ENCODE measurements at regions not wholly inside any gene's neighbourhood (a gene's known extent, or its start where the extent isn't known, plus 50 kb on each side); places are given as distances from the start of the nearest gene placed in this dataset.

DNA sequence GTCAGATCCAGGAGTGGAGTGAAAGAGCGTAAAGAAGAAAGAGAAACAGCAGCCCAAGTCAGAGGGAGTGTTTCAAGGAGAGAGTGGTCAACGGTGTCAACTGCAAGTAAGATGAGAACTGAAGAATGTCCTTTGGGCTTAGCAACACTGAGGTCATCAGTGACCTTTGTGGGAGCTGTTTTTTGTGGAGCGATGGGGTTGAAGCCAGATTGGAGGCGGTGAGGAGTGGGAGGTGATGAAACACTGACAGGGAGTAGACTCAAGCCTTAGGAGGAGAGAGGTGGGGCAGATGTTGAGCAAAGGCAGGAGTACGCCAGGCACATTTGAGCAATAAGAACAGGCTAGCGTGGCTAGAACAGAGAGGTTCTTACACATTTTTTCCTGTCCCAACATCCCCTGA, 103.7 kb upstream of the GNAO1 start:
- DNase-seq, result no peak

DNA sequence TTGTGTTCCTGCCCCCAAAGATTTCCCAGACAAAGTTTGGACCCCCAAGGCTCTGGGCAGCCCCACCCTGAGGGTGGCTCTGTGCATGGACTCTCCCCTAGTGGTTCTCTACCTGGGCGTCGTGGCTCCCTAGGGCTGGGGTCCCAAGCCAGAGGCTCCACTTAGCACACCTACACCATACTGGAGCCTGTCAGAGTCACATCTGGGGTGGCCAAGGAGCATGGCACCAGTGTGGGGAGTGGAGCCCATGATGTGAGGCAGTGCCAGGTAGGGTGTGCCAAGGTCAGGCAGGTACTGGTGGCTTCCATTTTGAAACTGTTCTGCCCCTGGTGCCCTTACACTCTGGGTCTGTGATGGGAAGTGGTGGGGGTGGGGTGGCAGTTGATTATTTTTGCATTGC, 109.9 kb upstream of the GNAO1 start:
- no peak for DNase-seq

DNA sequence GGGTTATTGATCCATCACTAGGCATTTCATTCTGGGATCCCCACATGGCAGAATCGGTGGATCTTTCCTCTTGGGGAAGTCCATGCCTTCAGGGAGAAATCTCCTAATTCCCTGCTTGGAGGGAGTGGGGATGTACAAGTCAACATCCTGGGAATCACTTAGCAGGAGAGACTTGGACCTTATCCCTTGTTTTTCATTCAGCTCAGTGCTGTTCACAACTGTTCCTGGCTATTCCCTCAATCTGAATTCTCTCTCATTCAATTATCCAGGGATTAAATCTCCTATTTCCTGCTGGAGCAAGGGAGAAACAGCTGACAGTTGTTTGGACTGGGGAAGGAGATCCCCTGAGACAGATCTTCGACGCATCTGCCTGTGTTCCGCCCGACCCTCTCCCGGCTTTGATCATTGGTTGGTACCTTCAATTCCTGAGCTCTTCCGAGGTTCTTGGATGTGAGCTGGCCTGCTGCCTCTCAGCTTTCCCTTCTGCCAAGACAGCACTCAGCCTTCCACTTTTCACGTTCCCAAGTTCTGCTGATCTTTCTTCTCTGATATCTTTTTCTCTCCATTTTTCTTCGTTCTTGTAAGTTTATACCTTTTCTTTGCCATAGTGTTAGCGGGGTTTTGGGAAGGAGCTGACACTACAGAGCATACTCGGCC, 115.4 kb upstream of the GNAO1 start:
- no peak for DNase-seq

DNA sequence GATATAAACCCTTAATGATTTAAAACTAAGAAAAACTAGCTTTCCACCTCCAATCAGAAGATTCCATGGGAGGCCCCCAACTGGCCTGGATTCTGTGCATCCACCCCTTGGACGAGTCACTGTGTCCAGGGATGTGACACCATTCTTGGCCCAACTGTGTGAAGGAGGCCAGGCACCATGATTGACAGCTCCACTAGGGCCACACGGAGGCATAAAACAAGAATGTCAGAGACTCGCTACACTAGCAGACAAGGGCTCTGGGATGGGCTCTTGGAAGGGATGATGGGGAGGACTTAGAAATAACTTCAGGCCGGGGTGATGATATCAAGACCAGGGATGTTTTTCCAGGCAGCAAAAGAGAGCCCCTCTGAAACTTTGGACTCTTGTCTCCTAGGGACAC, 117.8 kb upstream of the GNAO1 start:
- no peak for DNase-seq

DNA sequence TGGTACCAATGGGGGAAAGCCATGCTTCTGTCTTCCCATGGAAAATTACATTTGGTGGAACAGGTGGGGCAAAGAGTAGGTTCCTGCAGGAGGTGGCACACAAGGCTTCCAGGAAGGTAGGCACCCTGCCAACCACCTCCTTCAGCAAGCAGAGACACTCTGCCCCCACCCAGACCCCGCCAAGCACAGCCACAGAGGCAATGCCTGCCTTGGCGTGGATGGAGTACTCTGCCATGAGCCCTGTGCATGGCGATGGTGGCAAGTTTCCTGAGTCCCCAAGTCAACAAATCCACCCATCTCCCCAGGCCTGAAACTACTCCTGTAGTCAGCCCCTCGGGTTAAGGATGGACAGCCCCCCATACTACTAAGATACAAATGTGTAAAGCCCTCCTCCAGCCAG, 119.2 kb upstream of the GNAO1 start:
- no peak for DNase-seq

DNA sequence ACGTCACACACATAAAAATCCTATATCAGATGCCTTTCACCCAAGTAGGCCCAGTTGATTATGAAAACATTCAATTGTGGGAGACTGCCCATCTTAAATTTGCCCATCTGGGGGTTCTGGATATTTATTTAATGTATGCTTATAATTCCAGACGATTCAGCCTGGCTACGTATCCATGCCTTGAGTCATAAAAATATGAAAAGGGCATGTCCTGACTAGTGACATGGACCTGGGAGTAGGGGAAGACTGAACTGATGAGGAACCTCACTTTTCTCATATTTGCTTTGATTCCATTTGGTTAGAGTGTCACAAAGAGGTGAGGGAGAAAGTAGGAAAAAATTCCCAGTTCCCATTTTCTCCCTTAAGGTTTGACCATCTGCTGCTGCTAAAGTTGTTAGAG, 122.5 kb upstream of the GNAO1 start:
- DNase-seq, result no peak

DNA sequence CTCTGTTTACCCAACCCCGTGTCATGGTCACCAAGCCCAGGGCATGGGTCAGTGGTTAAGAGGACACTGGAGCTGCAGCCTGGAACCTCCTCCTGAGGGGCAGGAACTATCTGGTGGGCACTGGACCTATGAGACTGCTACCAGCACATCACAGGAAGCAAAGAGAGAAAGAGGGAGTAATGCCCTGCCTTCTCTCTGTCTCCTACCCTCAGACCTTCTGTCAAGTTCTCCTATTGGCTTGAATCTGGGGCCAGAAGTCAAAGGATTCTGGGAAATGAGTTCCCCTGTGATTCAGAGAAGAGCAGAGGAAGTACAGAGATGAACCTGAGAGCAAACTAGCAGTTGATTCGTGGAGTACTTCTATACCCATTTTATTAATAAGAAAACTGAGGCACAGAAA, 123.0 kb upstream of the GNAO1 start:
- no peak for DNase-seq

DNA sequence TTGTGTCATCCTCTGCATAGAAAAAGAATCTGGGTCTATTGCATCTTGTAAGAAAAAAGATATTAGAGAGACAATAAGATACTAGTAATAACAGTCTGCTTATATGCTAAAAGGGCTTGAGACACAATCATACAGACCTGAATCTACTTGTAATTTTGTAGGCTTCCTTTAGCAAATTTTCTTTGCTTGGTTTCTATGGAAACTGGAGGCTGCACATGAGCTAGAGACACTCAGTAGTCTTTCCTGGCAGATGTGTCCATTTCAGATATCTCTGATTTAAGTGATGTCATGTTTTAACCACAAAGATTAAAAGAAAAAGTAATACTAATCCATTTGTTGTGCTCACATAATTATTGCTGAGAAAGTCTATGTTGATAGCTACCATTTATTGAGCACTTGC, 123.9 kb upstream of the GNAO1 start:
- DNase-seq, result no peak

DNA sequence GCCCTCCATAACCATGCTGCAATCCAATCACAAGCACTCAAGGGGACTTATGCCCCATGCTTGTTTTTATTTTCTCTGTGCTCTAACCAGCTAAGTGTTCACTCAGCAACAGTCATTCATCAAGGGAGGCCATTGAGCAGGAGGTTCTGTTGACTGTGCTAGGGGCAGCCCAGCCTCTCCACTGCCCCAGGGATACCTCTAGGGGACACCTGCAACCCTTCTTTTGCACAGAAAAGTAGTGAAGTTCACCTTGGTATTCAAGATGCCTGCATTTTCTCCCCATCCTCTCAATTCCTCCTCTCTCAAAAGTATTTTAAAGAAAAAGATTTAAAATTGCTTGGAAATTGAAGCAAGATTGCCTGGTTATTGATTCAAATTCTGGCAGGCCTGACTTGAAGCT, 124.7 kb upstream of the GNAO1 start:
- DNase-seq, result no peak

DNA sequence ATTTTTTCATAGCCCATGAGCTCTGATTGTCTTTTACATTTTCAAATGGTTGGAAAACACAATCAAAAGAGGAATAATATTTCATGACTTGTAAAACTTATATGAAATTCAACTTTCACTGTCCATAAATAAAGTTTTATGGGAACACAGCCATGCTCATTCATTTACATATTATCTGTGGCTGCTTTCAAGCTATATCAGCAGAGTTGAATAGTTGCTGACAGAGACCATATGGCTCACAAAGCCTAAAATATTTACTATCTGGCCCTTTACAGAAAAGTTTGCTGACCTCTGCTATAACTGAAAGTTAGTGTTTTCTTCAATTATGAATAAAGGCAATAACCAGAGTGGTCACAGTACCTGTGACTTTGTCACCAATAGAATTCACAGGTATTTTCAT, 128.2 kb upstream of the GNAO1 start:
- DNase-seq, result no peak

DNA sequence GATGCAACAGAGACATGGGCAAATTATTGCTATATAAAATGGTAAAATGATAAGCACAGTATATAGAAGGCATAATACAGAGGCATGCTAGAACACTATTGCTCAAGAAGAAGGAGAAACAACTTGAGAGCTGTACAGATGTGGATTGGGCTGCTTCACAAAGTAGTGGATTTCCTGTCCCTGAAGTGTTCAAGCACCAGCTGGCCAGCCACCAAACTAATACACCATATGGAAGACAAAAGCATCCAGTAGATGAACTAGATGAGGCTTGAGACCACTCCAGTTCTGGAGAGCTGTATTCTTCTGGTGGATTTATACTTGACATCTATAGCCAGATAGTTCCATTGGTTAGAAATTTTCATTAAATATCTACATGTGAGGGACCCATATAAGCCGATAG, 134.1 kb upstream of the GNAO1 start:
- no peak for DNase-seq

DNA sequence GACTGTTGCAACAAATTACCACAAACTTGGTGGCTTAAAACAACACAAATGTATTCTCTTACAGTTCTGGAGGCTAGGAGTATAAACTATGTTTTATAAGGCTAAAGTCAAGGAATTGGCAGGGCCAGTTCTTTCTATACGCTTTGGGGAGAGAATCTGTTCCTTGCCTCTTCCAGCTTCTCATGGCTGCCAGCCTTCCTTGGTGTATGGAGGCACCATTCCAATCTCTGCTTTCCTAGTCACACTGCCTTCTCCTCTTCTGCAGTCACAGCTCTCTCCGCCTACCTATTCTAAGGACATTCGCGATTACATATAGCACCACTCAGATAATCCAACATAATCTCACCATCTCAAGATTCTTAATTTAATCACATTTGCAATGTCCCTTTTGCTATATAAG, 140.4 kb upstream of the GNAO1 start:
- no peak for DNase-seq

DNA sequence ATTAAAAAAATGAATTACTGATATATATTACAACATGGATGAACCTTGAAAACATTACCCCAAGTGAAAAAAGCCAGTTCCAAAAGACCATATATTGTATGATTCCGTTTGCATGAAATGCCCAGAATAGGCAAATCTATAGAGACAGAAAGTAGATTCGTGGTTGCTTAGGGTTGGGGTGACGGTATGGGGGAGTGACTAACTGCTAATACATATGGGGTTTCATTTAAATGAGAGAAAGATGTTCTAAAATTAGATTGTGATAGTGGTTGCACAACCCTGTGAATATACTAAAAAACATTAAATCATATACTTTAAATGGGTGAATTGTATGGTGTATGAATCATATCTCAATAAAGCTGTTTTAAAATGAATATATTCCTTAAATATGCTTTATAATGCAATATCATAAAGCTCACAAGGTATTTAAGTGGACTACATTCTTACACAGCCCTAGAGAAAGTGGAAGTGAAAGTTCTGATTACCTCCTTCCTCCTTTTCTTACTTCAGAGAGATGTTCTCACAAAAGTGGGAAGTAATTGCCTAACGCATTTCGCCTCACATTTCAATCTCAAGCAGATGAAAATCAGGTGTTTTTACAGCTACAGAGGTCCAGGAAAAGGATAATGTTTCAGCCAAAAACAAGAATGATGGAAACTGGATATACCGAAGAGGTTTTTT, 142.7 kb upstream of the GNAO1 start:
- no peak for DNase-seq

DNA sequence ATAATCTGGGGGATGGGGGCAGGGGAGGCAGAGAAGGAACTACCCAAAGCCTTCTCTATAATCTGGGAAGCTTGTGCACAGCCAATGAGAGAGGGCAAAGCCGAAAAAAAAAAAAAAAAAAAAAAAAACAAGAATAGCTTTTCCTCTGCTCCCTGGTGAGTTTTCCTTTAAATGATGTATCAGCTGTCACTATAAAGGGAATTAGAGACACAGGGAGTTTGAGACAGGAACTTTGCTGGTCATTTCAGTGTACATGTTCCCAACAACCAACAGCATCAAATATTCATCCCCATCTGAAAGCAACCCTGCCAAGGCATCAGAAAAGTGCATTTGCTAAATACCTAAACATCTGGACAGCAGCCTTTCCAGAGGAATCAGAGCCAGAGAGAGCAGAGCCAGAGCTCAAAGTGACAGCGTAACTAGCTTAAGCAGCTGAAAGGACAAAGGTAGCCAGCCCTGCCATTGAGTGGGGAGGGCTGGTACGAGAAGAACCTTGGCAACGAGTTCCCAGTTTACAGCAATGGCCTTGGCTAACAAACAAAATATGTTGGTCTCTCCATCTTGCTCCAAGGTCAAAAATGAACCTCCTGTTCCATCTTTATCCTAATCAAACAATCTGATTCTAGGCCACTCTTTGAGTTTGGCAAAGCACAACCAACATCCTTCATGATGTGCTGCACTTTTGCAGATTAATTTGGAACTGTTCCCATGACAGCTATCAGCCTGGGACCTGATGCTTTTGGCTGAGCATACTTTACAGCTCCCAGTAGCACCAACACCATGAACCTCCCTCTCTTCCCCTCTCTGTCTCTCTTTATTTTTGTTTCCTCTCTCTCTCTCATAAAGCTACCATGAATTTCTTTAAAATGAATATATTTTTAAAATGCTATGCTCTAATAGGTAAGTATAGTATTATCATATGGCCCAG, 143.7 kb upstream of the GNAO1 start:
- DNase-seq, result no peak

DNA sequence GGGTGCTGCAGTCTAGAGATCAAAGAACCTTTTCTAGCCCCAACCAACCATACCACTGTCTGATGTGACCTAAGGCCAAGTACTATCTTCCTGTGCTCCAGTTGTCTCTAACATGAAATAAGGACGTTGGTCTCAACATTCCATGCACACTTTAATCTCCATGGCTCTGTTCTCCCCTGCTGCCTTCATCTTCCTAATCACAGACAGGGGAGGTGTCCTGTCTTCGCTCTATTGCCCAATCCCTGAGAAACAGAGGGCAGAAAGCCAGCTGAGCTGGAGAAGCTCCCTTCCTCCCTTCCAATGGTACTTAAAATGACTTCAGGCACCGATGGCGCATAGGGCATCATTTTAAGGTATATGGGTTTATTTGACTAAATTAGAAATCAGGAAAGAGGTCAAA, 148.9 kb upstream of the GNAO1 start:
- DNase-seq, result no peak

DNA sequence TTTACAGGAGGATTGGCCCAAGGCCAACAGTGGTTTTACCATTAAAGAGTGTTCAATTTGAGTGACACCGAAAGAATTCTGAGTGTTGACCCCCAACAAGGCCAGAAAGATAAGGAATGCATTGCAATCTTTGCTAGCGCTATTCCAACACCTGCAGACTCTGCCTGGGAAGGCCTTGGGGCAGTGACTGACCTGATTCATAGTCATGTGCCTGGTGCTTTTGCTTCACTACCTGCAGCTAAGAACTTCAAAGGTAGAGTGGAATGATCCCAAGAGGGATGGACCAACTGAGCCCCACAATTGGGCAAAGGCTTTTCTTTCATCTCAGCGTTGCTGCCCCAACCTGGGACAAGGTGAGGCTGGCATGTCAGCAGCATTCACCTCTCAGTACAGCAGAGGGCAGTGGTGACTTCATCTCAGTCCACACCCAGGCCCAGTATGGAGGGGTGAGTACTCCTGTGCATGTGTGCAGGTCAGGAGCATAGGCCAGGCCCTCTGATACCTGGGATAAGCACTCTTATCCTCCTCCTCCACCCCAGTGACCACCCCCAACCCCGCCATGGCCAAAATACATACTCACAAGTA, 149.6 kb upstream of the GNAO1 start:
- DNase-seq, result peak; percentile 16

DNA sequence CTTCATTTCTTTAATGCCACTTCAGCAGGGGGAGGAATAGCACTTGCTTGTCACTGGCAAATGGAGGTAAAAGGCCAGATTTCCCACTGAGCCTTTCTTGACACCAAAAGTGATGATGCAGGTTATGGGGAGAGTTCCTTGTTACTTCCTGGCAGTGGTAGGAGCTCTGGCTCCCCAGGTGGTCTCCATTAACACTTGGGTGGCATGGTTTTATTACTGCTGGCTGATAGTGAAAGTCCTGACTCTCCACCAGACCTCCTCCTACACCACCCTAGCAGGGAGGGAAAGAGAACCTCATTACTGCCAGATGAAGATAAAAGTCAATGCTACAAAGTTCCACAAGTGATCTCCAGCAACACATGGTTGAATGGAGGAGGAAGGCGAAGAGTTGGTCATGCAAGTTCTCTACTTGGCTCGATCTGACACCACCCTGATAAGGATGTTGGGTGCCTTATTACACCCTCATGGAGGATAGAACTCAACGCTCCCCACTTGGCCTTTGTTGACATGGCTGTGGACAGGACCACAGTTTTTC, 152.7 kb upstream of the GNAO1 start:
- no peak for DNase-seq

DNA sequence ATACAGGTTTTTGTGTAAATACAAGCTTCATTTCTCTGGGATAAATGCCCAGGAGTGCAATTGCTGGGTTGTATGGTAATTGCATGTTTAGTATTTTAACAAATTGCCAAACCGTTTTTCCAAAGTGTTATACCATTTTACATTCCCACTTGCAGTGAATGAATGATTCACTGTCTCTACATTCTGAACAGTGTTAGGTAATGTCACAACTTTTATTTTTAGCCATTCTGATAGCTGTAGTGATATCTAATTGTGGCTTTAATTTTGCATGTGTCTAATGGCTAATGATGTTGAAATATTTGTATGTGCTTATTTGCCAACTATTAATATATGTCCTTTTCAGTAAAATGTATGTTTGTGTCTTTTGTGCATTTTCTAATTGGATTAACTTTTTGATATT, 156.9 kb upstream of the CES5A start:
- no peak for DNase-seq

DNA sequence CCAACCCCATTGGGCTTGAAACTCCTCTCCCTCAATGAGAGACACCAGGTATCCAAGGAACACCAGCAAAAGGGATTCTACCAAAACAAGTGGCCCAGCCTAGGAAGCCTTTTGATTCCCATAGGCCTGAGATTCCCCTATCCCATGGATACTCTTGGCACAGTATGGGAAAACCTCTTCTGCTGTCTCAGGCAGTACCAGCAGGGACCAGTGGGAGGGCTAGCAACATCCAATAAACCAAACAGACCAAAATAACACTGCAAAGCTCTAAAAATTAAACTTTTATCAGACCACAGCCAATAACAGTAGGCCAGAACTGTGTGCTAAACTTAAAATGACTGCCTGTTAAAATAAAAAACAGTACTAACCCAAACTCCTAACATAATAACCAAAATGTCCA, 153.9 kb upstream of the CES5A start:
- no peak for DNase-seq

DNA sequence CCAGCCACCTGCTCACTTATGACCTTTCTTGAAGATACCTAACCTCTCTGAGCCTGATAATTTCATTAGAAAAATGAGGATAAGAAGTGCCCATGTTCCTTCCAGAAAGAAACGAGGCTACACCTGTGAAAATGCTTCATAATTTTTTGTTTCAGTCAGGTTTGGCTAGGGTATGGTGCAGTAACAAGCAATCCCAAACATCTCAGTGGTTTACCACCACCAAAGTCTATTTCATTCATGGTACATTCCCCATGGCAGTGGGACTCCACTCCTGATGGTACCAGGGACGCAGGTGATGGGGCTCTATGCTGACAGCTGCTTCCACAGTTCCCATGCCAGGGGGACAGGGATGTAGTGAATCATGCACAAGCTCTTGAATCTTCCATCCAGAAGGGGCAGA, 147.6 kb upstream of the CES5A start:
- DNase-seq, result no peak

DNA sequence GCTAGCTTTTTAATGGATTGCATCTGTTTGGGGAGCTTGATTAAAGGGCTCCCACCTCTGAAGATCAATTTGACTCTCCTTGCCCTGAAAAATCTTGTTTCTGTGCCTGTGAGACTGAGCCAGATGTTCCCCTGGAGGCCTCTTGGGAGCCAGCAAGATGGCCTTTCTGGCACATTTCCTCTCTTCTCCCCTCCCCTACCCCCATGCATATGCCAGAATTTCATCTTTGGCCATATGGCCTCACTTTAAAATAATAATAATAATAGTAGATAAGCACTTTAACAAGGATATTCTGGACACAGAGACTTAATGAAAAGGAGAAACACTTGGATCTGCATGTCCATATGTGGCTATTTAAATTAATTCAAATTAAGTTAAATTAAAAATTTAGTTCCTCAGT, 144.1 kb upstream of the CES5A start:
- DNase-seq, result no peak

DNA sequence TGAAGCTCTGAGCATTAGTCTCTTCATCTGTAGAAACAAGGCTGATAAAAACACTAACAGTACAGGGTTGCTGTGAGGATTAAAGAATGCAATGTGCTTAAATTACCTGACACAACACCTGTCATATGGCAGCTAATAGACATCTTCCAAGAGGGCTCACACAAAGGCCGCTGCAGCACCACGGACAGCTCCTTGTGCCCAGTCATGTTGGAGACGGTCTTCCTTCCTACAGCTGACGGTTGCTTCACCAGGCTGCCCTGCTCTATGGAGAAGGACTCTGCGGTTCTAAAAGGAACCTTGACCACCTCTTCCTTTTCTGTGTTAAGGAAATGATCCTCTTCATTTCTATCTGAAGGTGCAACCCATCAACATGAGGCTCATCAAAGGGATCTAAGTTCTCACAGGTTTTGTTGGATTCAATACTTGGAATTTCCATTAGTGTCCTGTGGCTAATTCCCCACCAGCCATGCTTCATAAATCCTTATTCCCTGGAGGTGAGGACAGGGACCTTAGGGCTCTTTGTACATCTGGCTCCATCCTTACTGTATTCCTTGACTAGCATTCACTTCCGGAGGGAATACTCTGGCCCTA, 138.9 kb upstream of the CES5A start:
- DNase-seq, result no peak

DNA sequence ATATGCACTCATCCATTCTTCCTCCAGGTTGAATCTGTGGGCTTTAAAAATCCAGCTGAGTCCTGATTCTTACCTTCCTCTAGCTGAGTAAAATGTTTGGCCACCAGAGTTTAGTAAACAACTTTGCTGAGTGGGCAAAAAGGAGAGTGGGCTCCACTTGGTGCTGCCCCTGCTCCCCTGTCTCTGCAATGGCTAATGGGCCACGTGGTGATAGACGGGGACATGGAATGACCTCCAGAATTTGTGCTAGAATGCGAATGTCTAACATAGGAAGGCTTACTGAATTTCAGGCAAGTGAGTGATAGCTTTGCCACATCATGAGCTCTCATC, 137.3 kb upstream of the CES5A start:
- DNase-seq, result no peak

Measured in central memory CD4-positive, alpha-beta T cell (primary cell).